Spleen (tissue), 7 donors: ENCODE measurements at regions not wholly inside any gene's neighbourhood (a gene's known extent, or its start where the extent isn't known, plus 50 kb on each side); places are given as distances from the start of the nearest gene placed in this dataset.

Experiments used
- POLR2A ChIP-seq, 3 donors: fragments of 450-650 bp; IDR thresholded peaks; one replicate each; pipeline ENCODE4 v1.5.1; 2017; ENCODE audit warnings: antibody characterized with exemption in 3 of 3, mild to moderate bottlenecking in 1 of 3
- TF ChIP-seq, protein P1 (sequence below), 11 experiments: fragments of 200-600 bp in 7 of 11; fragments of 450-650 bp in 4 of 11; sonication (generic) in 4 of 11; IDR thresholded peaks in 8 of 11; conservative IDR thresholded peaks in 3 of 11; 1 replicate in 7 of 11; 2 replicates in 4 of 11; pipeline versions ENCODE4 v1.4.0 to v1.8.0; 2016 to 2021; ENCODE audit warnings: antibody characterized with exemption in 11 of 11, inconsistent platforms in 4 of 11, mild to moderate bottlenecking in 1 of 11
- donor health status: DM: no; HTN: no; CAD: no; lungs with moderate emphysema.
- donor health status: DM: no; HTN: no; CAD: no.
- donor health status: DM: no; HTN: no; CAD: no.

DNA sequence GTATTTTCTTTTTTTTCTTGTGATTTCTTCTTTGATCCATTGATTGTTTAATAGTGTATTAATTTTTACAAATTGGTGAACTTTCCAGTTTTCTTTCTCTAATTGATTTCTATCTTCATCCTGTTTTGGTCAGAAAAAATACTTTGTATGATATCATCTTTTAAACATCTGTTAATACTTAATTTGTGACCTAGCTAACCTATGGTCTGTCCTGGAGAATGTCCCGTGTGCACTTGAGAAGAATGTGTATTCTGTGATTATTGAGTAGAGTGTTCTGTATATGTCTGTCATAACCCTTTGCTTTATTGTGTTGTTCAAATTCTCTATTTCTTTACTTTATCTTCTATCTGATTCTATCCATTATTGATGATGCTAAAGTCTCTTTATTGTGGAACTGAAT, 65.8 kb upstream of the ZEB1 start:
- TF ChIP-seq, protein P1, sequence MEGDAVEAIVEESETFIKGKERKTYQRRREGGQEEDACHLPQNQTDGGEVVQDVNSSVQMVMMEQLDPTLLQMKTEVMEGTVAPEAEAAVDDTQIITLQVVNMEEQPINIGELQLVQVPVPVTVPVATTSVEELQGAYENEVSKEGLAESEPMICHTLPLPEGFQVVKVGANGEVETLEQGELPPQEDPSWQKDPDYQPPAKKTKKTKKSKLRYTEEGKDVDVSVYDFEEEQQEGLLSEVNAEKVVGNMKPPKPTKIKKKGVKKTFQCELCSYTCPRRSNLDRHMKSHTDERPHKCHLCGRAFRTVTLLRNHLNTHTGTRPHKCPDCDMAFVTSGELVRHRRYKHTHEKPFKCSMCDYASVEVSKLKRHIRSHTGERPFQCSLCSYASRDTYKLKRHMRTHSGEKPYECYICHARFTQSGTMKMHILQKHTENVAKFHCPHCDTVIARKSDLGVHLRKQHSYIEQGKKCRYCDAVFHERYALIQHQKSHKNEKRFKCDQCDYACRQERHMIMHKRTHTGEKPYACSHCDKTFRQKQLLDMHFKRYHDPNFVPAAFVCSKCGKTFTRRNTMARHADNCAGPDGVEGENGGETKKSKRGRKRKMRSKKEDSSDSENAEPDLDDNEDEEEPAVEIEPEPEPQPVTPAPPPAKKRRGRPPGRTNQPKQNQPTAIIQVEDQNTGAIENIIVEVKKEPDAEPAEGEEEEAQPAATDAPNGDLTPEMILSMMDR (IDR thresholded peaks at IDR 0.05 in 8 of 11, conservative IDR thresholded peaks at IDR 0.05 in 3 of 11) = no peak
- no peak for TF ChIP-seq POLR2A (IDR thresholded peaks at IDR 0.05)
